Jurkat, Clone E6-1 (cell line): ENCODE measurements at regions not wholly inside any gene's neighbourhood (a gene's known extent, or its start where the extent isn't known, plus 50 kb on each side); places are given as distances from the start of the nearest gene placed in this dataset.

ENCODE experiments used
- DNase-seq: peaks from one replicate; pipeline ENCODE4 v3.0.0-alpha.2; 2011; ENCODE audit warnings: low read depth, low spot score
- H3K4me3 ChIP-seq: 2 replicates; pipeline ENCODE4 v1.5.1; 2011; ENCODE audit warnings: mild to moderate bottlenecking, low read length, control low read depth, moderate library complexity

DNA sequence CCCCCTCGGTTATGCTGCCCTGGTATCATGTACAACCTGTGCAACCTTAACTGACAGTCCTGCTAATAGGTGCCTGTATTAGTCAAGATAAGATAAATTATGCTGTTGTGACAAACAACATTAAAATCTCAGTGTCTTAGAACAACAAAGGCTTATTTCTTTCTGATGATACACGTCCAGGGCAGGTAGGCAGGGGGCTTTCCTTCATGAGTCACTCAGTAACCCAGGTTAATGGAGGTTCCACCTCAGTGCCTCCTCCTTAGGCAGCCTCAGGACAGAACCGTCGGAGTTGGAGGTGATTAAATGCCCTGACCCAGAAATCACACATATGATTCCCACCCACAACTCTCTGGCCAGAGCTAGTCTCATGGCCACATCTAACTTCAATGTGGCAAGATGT is 94.6 kb upstream of the CASZ1 start:
- no peak overlapping the region for H3K4me3 ChIP-seq
- DNase-seq = no peak

DNA sequence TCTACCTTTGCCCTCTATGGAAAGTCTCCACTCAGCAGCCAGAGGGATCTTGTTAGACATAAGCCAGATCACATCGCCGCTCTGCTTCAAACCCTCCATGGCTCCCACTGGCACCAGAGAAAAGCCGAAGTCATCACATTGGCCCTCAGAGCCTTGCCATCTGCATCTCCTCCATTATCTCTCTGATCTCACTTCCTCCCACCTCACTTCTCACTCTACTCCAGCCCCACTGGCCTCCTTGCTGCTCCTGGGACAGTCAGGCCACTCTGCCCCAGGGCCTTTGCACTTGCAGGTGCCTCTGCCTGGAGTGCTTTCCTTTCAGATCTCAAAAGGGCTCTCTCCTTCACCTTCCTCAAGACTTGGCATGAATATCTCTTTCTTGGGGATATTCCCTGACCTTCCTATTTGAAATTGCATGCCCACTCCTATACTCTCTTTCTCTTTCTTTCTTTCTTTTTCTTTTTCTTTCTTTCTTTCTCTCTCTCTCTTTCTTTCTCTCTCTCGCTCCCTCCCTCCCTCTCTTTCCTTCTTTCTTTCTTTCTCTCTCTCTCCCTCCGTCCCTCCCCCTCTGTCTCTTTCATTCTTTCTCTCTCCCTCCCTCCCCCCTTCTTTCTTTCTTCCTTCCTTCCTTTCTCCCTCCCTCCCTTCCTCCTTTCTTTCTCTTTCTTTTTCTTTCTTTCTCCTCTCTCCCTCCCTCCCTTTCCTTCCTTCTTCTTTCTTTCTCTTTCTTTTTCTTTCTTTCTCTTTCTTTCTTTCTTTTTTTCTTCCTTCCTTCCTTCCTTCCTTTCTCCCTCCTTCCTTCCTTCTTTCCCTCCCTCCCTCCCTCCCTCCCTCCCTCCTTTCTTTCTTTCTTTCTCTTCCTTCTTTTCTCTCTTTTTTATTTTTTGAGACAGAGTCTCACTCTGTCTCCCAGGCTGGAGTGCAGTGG is 96.0 kb upstream of the CASZ1 start:
- H3K4me3 ChIP-seq = no peak overlapping the region
- no peak for DNase-seq

DNA sequence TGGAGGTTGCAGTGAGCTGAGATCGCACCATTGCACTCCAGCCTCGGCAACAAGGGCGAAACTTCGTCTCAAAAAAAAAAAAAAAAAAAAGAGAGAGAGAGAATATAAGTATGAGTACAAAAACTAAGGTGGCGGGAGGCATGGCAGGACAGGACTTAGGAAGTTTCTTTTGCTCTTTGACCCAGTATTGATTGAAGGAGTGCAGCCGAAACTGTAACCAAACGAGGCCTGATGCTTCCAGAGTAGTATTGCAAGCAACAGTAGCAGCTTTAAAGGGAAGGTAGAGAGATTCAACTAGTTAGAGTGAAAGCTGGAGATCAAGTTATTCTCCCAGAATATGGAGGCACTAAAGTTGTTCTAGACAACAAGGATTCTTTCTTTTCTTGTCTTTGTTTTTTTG is 99.2 kb upstream of the CASZ1 start:
- H3K4me3 ChIP-seq = no peak overlapping the region
- DNase-seq = no peak

DNA sequence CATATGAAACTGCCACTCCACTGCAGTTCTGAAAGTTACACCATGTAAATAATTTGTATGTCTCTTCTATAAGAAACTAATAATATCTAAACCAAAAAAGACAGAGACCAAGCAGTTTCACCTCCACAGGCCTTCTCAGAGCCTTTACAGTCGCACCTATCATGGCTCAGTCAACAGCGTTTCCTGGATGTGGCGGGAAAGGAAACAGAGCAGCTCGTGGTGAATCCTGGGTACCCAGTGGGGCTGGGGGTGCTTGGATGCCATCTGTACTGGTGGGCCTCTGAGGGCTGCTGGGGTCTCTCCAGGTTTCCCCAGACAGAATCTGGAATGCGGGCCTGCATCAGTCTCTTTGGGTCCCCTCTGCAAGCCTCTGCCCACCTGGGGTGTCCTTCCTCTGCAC is 100.2 kb upstream of the CASZ1 start:
- no peak overlapping the region for H3K4me3 ChIP-seq
- DNase-seq = no peak

DNA sequence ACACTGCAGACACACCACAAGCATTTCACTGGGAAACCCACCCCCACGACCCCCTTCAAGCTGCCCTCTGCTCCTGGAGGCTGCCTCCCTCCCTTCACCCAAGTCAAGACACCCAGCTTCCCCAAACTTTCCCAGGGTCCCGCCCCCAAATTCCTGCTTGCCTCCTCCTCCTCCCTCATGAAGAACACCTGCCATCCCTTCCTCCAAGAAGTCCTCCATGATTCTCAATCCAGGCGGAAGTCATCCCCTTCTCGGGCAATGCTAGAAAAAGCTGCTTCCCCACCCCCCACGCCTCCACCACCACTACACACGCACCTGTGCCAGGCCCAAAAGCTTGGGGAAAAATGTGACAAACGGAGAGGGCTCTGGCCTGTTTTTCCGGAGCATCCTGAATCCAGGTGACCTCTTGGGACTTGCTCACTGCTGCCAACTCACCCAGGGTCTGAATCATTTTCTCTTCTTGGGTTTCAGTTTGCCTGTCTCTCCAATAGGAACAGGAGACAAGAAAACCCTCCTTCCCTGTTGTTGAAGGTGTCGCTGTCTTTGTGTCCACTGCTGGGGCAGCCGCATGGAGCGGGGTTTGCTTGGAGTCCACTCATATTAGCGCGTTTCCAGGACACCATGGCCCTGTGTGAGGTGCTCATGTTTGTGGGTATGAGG is 101.0 kb upstream of the CASZ1 start:
- no peak for DNase-seq
- no peak overlapping the region for H3K4me3 ChIP-seq

DNA sequence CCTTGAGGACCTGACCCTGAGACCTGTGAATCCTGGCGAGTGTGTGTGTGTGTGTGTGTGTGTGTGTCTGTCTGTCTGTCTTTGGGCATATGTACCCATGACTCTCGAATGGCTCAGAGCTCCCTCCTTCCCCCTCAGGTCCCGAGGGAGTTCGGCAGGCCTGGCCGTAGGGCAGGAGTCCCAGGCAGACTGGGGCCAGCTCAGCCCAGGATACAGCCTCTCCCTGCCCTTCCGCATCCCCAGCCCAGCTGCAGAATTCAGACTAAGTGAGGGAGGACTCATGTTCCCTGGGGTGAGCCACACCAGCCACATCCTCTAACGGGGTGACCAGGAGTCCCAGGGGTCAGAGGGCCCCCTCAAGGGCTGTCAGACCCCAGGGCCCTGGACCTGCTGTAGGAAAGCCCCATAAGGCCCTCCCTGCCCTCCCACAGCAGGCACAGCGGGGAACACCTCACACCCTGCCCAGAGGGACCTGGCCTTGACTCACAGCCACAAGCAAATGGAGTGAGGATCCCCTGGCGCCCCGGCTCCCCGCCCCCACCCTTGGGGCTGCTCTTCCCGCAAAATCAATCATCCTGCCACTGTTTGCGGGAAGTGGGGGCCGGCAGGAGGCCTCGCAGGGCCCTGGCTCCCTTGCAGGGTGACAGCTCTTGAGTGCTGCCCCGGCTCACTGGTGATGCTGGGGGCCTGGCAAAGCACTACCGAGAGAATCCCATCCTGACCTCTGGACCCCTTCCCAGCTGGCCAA is 101.7 kb upstream of the CASZ1 start:
- DNase-seq = no peak
- H3K4me3 ChIP-seq = no peak overlapping the region

DNA sequence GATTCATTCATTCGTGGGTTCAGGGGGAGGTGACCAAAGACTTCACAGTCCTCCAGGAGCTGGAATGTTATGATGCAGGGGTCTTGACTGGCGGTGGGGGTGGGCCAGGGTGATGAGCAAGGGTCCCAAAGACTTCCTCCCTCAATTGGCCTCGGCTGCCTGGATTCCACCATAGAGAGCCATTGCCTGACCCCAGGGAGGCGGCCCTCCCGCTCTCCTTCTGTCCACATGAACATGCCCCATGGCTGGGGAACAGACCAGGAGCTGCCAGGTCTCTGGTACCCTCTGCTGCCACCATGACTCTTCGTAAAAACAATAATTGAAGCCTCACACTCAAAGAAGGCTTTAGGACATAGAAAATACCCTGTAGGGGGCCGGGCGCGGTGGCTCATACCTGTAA is 102.5 kb upstream of the CASZ1 start:
- no peak for DNase-seq
- H3K4me3 ChIP-seq = no peak overlapping the region

DNA sequence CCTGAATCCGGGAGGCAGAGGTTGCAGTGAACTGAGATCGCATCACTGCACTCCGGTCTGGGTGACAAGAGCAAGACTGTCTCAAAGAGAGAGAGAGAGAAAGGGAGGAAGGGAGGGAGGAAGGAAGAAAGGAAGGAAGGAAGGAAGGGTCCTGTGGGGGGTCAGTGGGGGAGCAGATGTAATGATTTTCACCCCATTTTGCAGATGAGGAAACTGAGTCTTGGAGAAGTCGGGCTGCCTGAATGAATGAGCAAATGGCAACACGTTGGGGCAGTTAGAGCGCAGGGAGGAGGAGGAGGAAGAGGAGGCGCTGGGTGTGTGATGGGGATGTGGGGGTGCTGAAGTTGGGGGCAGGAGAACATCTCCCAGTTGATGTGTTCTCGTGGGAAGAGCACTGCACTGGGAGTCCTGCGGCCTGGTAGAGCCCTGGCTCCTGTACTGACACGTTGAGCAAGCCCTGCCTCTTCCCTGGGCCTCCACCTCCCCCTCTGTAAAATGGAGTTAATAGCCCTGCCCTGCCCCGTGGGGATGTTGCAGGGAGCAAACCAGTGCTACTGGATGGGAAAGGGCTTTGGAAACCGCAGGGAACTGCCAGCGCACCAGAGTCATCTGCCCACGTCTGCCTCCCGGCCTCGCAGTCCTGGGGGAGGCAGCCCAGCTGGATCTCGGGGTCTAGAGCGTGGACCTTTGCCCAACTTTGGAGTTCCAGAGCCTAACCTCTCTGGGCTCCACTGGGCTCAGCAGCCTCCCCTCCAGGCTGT is 103.2 kb upstream of the CASZ1 start:
- DNase-seq = no peak
- H3K4me3 ChIP-seq = no peak overlapping the region

DNA sequence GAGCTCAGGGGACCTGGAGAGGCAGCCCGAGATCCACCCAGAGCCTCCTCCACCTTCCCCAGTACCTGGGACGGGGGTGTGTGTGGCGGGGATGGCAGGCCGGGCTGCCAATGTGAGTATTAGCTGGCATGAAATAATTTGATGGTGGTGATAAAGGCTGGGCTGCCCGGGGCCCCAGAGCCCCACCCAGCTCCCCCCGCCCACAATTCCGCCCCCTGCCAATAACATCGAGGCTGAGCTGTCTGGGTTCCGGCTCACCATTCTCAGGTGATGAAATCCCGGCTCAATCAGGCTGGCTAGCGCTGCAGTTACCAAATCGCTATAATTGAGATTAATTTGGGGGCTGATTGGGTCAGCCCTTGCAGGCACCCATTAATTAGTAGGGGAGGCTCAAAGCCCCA is 103.8 kb upstream of the CASZ1 start:
- no peak overlapping the region for H3K4me3 ChIP-seq
- no peak for DNase-seq

DNA sequence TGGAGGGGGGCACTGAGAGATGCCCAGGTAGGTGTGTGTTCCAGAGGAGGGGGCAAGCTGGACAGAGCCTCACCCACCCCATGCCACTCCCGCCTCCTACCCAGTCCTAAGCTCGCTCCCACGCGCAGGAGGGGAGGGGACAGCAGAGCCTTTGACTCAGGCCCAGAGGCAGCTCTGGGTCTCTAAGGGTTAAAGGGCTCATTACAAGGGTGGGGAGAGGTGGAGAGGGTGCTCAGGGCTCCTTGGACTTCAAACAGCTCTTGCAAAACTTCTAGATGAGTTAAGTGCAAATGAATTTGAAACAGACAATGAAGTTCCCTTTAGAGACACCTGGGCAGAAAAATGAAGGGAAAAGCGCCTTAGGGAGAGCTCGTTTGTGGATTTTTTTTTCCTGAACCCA is 104.2 kb upstream of the CASZ1 start:
- H3K4me3 ChIP-seq = no peak overlapping the region
- DNase-seq = no peak

DNA sequence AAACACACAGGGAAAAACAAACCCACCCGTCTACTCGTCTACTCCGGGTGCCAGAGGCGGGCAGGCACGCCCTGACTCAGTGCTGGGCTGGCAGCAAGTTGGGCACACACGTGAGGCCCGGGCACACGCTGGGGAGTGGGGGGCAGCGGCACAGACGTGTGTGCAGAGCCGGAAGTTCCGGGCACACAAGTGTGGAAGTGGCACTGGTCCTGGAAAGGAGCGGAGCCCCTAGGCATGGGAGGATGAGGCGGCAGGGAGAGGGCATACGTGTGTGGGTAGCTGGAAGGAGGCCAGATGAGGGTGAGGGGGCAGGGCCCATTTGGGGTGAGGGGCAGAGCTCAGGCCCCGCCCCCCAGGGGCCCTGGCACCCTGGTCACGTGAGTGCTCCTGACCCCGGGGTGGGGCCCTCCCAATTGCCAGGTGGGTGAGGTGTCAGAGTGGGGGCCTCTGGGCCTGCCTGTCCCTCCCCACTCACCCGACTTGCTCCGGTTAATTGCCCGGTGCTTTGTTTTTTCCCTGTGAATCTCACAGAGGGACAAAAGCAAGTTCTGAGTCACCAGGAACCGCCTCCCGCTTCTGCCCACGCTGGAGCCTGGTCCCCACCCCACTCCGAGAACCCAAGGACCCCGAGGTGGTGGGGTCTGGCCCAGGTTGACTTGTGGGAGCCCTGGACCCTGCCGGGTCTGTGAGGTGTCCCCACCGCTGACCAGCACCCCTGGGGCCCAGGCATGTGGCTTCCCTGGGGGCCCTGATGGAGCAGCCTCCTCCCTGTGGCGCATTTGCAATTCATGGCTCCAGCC is 104.8 kb upstream of the CASZ1 start:
- DNase-seq = no peak
- no peak overlapping the region for H3K4me3 ChIP-seq

DNA sequence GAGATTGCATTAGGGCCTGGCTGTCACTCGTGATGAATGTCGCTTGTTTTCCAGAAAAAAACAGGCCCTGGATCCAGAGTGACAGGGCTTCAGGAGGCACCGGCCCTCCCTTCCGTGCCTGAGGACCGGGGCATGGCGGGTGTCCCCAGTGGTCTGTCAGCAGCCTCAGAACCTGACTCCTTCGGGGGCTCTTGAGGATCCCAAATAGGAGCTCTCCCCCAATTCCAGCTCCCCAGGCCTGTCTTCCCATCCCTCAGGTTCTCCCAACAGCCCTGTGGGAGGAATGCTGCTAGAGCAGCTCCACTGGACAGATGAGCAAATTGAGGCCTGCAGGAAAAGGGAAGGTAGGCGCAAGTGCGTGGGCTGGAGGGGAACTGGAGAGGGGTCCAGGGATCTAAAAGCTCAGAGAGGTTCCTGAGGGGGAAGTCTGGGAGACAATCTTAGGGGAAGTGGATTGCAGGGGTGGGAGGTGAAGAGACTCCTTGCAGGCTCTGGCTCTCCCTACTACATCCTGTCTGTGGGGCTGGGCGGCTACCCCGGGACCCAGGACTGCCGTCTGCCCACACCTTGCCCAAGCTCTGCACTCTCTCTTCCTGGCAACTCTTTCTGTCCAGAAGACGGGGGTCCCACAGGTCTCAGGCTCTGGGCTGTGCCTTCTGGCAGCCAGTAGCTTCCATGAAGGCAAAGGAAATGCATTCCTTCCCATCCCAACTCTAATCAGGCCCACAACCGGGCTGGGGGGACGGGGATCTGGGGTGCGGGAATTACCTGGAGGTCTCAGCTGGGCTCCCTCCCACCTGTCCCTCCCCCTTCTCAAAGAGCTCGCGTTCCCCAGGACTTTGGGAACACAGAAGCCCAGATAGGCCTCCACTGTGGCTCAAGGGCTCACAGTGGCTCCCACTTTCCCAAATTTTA is 105.7 kb upstream of the CASZ1 start:
- no peak overlapping the region for H3K4me3 ChIP-seq
- DNase-seq = no peak

DNA sequence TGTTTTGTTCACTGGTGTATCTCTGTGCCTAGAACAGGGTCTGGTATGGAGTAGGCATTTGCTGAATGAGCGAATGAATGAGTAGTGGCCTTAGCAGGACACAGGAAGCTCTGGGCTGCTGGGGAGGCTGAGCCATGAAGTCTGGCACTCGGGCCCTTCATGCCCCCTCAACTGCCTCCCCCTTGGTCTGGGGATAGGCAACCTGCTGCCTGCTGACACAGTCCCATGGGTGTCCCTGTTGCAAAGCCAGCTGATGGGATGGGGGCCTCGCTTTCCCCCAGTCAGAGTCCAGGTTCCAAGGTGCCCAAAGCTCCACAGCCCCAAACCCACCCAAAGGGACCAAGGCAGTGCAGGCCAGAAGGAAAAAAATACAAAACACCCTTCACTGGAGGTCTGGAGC is 107.0 kb upstream of the CASZ1 start:
- DNase-seq = no peak
- no peak overlapping the region for H3K4me3 ChIP-seq

DNA sequence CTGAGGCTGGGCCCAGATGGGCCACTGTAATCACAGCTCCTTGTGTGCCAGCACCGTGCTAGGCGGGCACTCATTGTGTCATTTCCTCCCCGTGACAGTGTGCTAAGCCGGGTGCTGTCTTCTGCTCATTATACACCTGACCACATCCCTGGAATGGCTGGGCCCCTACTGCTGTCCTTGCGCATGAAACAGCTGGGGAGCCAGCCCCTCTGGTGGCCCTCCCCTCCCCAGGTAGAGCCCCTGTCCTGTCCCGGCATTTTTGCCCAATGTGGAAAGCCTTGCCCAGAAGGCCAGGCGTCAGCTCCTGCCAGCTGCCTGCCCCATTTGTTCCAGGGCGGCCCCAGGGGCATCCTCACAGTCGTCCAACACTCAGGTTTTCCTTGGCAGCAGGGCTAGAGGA is 107.4 kb upstream of the CASZ1 start:
- DNase-seq = no peak
- H3K4me3 ChIP-seq = no peak overlapping the region

DNA sequence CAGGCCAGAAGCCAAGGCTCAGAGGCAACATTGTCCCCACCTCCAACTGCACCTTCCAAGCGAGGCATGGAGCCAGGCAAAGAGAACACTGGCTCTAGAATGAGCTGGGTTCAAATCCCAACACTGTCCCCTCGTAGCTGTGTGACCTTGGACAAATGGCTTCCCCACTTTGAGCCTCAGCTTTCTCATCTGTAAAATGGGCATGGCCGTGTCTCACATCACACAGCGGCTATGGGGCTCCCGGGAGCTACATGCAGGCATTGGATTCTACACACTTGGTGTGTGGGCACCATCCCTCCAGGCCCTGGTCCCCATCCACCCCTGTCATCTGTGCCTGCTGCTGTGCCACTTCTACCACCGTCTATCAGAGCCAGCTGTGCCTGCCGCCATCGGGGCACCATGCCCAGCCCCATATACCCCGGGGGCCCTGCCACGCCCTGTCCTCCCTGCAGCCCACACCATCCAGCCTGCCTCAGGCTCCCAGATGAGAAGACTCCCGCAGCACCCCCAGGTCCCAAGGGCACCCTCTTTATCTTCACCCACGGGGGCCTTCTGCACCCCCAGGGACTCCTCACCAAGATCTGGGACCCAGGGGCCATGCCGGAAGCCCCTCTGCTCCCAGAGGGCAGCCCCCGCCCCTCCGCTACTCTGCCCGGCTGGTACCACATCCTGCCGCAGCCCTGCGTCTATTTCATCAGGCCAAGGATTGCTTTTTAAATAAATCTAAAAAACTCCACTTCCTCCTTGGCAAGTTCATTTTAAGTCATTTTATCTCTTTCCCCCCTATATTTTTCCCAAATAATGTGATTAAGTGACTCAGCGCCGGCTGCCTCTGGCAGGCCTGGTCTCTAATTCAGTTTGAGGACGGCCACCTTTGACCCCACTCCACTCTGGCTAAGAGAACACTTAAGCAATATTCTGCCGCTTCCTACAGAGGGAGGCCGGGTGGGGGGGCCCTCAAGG is 107.8 kb upstream of the TARDBP start:
- peak overlapping the region; percentile 29 for H3K4me3 ChIP-seq

DNA sequence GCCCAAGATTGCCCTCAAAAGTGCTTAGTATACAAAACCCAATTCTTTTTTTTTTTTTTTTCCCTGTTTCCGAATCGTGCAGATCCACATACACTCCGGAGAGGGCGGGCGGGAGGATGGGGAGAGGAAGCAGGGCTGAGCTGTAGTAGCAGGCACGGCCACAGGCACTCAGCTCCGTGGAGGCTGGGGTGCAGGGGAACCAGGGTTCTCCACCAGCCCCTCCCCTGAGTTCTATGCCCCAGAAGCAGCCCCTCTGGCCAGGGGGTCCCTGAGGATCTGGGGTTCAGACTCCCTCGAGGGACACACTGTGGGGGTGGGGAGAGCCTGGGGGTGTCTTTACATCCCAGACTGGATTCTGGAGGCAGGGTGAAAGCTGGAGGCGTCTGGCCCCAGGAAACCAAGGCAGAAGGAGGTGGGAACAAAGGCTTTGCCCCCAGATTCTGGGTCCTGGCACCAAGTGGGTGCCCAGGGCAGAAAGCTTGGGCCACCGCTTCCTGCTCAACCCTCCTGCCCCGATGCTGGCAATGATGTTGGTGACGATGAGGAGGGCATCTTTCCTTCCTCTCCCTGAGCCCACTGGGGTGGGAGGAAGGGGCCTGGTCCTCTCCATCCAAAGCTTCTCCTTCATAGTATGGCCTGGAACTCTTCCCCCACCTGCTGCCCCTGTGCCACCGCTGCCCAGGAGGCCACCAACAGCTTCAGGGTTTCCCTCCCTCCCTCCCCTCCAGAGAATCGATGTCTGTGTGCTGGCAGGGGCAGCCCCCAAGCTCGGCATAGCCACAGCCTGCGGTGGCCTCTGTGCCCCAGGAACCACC is 106.4 kb upstream of the TARDBP start:
- DNase-seq = no peak
- no peak overlapping the region for H3K4me3 ChIP-seq

More for the DNA sequence above, 107.8 kb upstream of the TARDBP start:
- DNase-seq = peak; percentile 80
